CD4-positive, alpha-beta T cell treated with Interferon gamma for 1 hour (primary cell): ENCODE measurements at regions not wholly inside any gene's neighbourhood (a gene's known extent, or its start where the extent isn't known, plus 50 kb on each side); places are given as distances from the start of the nearest gene placed in this dataset.
"Not testable (repeated sequence)": the region's sequence is repeated elsewhere in the genome, so short reads cannot be mapped to it uniquely, and the experiment has no call there.

Experiments used
- DNase-seq: peaks from one replicate; pipeline ENCODE4 v3.0.0-alpha.2; 2020

DNA sequence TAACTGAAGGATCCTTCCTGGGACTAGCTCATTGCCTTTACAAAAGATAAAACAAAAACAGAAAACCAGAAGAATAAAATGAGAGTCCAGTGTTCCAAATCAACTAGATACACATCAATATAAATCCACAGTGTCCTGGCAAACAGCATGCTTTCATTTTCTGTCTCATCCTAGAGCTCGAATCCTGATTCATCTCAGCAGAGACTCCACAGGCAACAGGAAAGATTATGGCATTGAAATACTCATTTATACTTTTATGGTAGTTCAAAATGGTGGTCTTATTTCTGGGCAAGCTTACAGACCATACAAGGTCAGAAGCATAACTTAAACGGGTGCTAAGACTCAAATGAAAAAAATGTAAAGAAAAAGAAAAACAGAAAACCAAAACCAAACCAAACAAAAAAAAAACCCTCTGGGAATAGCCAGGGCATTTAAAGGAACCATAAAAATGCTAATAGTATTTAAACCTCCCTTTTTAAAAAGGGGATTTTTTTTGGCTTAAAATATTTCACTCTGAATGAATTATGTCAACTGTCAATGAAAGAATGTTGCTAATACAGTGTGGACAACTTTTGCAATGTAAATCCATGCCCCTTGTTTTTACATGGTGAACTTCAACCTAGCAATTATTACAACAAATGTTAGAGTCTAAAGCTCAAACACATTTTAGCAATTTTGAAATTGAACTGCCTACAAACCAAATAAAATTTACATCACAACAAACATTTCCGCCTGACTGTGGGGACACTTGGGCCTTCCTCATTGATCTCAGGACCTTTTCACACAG is 57.9 kb downstream of the GPR101 start:
- DNase-seq, result no peak

DNA sequence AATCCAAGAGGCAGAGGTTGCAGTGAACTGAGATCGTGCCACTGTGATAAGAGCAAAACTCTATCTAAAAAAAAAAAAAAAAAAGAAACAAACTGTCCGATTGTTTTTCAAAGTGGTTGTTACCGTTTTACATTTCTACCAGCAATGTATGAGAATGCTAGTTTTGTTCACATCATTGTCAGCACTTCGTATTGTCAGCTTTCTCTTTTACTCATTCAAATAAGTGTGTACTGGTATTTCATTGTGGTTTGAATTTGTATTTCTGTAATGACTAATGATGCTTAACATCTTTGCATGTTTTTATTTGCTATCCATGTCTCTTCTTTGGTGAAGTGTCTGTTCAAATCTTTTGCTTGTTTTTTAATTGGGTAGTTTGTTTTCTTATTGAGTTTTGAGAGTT is 65.8 kb downstream of the GPR101 start:
- no peak for DNase-seq

DNA sequence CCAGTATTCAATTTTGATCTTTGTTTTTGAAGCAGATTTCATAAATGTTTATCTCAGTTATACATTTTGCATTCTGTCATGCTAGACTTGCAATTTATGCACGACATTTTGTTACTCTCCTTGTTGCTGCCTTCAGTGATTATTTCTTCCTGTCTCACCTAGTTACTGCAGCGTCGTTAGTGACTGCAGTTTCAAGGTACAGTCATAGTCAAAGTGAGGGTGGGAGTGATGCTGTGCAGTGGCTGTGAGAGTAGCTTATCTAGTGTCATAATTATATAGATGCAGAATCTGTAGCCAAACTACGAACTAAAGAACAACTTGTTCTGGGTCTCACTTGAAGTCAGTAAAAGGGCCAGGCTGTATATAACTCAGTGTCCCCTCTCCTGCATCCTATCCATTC is 69.8 kb downstream of the GPR101 start:
- no peak for DNase-seq

DNA sequence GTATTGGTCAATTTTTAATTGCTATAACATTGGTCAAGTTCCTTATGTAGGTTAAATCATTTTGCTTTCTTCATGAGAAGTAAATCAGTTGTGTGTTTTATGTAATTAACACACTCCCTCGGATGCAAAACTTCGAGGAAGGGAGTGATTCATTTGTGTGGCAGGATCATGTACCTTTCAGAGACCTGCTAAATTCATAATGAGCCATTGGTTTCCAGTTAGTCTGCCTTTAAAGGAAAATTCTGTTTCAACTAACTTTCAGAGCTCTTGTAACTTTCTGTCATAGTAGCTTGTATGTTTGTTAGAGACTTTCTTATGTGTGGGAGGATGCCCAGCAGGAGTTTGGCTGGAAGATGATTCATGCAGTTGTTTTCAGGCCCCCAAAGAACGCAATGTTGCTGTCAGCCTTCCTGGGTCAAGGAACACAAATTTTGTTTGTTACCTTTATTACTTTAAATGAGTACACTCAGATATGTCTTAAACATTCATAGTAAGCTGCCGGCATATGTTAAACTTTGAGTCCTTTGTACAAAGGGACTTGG is 72.1 kb downstream of the GPR101 start:
- no peak for DNase-seq

DNA sequence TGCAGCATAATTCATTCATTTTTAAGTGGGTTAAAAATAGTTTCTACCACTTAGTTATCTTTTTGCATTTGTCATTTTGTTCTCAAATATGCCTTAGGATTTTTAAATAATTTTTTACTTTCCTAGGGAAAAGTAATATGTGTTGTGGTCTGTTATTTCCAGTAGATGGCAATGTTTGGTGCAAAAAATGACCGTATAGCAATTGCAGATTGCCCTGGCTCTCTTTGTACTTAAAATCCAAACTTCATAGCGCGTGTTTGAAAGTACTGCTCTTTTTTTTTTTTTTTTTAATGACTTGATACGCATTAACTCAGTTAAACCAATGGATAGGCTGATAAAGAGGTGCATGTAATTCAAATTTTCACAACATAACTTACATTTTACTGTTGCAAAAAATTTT is 74.4 kb upstream of the RBMX start:
- no peak for DNase-seq

DNA sequence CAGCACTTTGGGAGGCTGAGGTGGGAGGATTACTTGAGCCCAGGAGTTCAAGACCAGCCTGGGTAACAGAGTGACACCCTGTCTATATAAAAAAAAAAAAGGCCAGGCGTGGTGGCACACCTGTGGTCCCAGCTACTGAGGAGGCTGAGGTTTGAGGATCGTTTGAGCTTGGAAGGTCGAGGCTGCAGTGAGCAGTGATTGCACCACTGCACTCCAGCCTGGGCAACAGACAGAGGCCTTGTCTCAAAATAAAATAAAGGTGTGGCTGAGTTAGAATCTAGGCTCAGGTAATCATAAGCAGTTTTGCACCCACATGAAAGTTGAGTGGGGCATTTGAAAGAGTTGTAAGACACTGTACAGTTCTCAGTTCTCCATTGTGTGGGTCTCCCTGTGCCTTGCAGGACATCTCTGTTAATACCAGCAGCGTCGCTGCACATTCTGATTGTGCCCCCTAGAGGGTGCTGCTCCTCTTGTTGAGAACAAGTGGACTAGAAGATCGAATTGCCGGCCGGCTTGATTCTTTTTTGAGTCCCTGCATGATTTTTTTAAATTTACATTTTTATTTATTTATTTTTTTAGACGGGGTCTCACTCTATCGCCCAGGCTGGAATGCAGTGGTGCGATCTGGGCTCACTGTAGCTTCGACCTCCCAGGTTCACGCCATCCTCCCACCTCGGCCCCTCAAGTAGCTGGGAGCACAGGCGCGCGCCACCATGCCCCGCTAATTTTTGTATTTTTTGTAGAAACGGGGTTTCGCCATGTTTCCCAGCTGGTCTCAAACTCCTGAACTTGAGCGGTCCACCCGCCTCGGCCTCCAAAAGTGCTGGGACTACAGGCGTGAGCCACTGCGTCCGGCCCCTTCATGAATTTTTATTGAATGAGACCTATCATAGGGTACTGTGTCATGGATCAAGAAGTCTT is 73.6 kb upstream of the RBMX start:
- DNase-seq, result peak; percentile 43

DNA sequence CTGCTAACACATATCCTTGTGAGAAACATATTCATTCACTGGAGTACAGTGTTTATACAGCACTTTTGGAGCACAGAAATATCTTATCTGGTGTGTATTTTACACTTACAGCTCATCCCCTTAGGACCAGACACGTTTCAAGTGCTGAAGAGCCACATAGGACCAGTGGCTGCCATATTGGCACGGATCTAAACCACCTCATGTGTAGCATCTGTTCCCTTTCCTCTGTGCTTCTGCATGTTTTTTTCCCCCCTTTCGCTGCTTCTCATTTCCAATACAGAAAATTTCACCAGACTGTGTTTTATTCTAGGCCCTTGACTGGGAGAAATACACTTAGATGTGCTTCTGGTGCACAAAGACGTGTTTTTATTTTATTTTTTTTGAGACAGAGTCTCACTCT is 69.7 kb upstream of the RBMX start:
- DNase-seq, result no peak

DNA sequence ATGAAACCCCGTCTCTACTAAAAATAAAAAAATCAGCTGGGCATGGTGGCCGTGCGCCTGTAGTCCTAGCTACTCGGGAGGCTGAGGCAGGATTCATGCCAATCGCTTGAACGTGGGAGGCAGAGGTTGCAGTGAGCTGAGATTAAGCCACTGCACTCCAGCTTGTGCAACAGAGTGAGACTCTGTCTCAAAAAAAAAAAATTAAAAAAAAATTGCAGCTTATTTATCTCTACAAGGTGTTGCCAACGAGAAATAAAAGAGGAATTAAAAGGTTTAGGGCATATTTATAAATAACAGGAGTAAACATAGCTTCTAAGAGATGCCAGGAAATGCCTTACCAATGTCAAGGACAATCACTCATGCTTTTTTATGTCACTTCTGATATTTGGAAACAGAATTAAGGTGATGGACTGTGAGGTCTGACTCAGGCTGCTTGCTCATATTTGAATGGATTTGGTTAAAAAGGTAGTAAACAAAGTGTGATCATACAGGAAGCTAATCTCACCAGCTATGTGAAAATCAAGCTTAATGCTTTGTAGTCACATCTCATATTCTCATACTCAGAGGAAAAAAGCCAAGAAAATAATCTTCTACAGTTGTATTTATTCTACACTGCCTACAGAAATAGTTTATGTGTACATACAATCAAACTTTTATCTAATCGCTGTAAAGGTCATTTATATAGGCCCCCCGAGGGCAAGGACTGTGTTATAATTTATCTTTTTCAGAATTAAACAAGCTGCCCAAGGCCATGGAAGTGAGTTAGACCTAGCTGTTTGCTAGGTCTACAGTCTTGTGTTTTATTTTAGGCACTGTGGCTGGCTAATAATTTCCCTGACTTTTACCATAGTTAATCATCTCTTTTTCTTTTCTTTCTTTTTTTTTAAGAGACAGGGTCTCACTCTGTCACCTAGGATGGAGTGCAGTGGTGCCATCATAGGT is 61.1 kb upstream of the RBMX start:
- DNase-seq, result no peak

DNA sequence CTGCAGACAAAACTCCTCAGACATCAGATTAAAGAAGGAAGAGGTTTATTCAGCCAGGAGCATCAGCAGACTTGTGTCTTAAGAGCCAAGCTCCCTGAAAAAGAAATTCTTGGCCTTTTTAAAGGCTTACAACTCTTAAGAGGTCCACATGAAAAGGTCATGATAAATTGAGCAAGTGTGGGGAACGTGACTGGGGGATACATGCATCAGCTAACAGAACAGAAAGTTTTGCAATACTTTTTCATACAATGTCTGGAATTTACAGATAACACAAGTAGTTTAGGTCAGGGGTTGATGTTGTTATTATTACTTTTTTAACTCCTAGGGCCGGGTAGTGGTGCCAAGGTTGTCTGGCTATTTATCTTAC is 55.6 kb upstream of the RBMX start:
- DNase-seq, result no peak

DNA sequence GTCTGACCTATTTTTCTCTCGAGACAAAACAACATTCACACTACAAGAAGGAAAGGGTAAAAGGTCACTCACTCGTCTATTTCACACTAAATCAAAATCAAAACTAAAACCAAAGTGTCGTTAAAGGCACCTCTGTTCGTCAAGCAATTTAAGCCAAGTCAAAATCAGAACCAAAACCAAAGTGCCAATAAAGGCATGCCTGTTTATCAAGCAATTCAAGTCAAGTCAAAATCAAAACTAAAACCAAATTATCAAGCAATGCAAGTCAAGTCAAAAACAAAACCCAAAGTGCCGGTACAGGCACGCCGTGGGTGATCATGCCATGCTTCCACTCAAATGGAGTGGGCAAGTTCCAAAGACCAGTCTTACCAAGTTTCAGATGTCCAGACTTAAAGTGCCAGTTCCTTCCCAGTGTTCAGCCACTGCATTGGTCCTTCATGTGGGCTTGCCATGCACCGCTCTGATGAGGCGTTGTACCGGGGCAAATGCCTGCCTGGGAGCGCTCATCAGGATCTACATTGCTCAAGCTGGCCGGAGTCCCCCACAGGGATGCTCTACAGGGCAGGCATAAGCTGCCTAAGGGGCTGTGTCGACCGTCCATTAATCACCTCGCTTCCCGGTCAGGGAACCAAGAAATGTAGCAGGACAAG is 55.1 kb upstream of the RBMX start:
- DNase-seq, result not testable (repeated sequence)

DNA sequence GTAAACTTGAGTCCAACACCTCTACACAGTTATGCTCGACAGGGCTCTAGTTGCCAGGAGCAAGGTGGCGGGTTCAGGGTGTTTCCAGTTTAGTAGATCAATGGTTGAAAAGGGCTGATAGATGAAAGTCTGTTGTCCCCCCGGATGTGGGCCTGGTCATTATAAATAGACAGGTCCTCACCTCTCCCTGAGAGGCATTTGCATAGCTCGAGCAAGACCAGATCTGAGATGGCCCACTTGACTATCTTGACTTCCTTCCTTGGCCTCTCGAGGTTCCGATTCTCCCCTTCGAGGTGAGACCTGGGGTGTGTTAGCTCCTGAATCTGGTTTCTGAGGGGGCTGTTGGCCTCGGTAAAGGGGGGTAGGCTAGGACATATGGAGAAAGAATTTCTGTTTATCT is 54.1 kb upstream of the RBMX start:
- not testable (repeated sequence) for DNase-seq

DNA sequence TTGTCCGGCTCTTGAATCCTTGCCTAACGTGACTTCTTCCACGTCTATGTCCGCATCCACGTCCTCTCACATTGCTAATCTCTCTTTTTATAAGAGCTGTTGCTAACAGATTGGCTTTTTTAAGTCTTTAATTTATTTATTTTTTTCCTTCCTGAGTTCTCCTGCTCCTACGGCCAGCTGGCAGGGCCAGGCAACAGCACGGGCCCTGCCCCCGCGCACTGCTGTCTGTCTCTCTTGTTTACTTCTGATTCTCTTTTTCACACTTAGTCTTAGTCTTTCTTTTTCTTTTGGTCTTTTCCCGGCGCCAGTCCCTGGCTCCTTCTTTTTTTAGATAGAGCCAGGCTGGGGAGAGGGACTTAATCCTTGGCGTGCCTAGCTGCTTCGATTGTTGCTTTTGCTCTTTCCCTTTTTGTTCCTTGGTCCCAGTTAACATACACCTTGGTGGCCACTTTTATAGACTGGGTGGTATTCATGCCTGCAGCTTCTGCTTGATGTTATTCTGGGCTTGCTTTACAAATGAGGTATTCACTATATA is 53.2 kb upstream of the RBMX start:
- no peak for DNase-seq

DNA sequence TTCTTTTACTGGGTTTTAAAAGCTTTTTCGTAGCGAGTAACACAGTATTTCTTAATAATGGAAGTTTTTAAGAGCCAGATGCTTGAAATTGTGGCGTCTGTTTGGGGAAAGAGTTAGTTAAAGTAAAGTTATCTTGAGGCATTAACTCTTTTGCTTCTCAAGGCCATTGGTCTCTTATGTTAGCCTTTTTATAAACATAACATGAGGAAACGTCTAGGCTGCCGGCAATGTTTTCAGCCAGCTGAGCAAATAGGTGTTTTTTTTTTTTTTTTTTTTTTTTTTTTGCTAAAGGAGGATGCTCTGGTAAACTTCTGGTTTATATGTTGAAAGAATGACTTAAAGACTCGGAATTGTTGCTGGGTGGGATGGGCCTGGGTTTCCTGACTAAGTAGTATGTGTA is 51.1 kb upstream of the RBMX start:
- no peak for DNase-seq
